HUES64 (cell line): ENCODE measurements at regions not wholly inside any gene's neighbourhood (a gene's known extent, or its start where the extent isn't known, plus 50 kb on each side); places are given as distances from the start of the nearest gene placed in this dataset.

ENCODE experiments used
- H3K27ac ChIP-seq: 2 replicates; pipeline ENCODE4 v1.7.0; 2013; ENCODE audit warnings: low read depth, low read length, inconsistent platforms
- H3K27me3 ChIP-seq: 2 replicates; pipeline ENCODE4 v1.6.1; 2013; ENCODE audit warnings: mild to moderate bottlenecking, low read length; ENCODE audit not compliant: insufficient read depth
- H3K36me3 ChIP-seq: 2 replicates; pipeline ENCODE4 v1.6.1; 2013; ENCODE audit warnings: mild to moderate bottlenecking, low read length; ENCODE audit not compliant: insufficient read depth
- H3K4me1 ChIP-seq: 2 replicates; pipeline ENCODE4 v1.6.1; 2013; ENCODE audit warnings: mild to moderate bottlenecking, low read length, moderate library complexity; ENCODE audit not compliant: insufficient read depth
- H3K4me3 ChIP-seq: 2 replicates; pipeline ENCODE4 v1.5.1; 2013; ENCODE audit warnings: mild to moderate bottlenecking, low read length, moderate library complexity
- H3K9ac ChIP-seq: 2 replicates; pipeline ENCODE4 v1.6.1; 2013; ENCODE audit warnings: mild to moderate bottlenecking, low read depth, low read length
- H3K9me3 ChIP-seq: 2 replicates; pipeline ENCODE4 v1.6.1; 2013; ENCODE audit warnings: low read depth, low read length; ENCODE audit not compliant: insufficient read depth
- WGBS: fragments of 150-250, 120-280 bp; methylation state at CpG from one replicate; pipeline ENCODE4 v1.1.7; 2013; ENCODE audit warnings: missing lambda C conversion rate; 5-methylcytosine and 5-hydroxymethylcytosine counted together

DNA sequence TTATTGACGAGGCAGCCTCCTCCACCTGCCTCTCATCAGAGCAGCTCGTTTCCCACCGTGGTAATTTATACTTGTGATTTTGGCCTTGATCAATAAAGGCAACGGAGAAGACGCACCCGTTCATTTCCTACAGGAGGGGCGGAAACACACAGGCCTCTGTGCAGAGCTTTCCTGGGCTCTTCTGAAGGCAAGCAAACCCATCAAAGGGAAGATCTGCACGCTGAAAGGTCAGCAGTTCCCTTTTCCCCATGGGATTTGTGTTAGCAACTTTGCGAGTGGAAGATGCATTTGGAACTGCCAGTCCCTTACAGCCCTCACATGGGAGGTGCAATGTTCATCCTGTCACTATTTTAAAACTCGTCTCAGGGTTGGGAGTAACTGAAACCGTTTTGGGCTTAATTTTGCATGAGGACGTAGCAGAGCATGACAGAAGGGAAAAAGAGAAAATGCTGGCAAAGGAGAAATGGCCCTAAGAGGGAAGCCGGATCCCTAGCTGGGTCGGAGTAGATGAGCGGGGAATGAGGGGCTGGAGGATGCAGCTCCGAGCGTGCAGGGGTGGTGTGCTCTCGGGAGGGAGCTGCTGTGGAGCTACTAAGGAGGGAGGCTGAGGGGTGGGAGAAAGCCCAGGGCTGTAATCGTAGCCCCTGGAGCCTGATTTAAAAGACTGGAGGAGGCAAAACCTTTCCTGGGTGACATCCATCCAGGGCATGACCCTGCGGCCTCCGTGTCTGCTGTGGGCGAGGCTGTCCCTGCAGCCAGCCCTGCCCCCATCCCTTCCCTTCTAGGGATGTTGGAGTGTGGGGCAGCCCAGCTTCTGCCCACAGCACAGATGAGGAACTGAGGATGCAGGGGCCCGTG lies 111.1 kb upstream of the FAM20C start:
- 89% methylated on average over 23 of the region's 23 CpGs for WGBS
- no peaks in the 10 kb centered on the region for H3K9me3 ChIP-seq

DNA sequence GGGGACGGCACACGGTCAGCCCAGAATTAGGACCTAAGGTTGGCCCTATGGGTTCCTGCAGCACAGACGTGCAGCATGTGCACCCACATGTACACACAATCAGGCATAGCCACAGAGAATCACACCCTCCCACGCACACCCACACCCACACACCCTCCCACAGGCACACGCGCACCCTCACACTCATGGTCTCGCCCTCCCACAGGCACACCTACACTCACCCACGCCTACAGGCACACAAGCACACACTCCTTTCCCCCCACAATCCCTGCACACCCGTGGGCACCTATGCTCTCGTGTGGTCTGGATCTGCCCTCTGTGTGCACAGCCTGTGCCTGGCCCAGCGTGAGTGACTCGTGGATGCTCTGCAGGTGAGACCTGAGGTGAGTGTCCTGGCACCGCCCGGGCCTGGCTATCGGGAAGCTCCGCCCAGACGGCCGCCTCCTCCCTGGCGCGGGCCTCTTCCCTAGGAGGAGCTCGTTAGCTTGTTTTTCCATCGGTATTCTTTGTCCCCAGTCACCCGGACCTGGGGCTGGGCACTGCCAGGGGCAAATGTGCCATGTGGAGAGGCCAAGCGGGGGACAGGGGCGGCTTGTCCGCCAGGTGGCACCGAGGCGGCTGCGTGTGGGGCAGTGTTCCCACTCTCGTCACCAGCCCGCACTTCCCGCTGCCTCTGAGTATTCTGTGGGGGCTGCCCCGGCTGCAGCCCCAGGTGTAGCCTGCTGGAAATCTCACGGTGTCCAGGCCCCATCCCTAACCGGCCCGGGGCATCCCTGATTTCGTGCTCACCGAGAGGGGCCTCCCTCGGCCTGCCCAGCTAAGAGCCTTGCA lies 110.2 kb upstream of the FAM20C start:
- WGBS, result 69% methylated on average over 39 of the region's 39 CpGs
- no peak overlapping the region for H3K27ac ChIP-seq
- no peaks in the 10 kb centered on the region for H3K9me3 ChIP-seq
- no peaks in the 10 kb centered on the region for H3K36me3 ChIP-seq
- no peak overlapping the region for H3K4me3 ChIP-seq
- H3K27me3 ChIP-seq, result no peaks in the 10 kb centered on the region
- H3K4me1 ChIP-seq, result 0 out of 2 replicates have a peak, but pooled peaks cover 6% of the 10 kb centered on the region
- H3K9ac ChIP-seq, result no peak overlapping the region

More for the DNA sequence above, 111.1 kb upstream of the FAM20C start:
- Histone ChIP-seq H3K27ac (no peak overlapping the region), H3K4me1 (0 out of 2 replicates have a peak, but pooled peaks cover 6% of the 10 kb centered on the region), H3K36me3 (no peaks in the 10 kb centered on the region), H3K4me3 (no peak overlapping the region), H3K9ac (no peak overlapping the region), H3K27me3 (no peaks in the 10 kb centered on the region)

DNA sequence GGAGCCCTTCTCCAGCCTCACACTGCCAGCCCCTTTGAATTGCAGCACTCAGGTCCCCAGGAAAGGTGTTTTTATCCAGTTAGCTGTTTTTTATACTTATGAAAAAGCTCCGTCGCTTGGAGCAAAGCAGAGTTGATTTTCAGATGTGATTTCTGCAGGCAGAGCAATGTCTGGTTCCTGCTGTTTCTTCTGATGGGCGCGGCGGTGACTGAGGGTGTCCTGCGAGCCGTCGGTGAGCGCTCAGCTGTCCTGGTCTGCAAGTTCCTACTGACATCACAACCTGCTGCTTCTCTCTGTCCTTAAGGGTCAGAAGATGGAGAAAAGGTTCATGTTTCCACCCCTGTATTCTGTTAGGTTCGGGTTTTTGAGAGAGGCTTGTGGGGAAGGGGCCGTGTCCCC lies 109.6 kb upstream of the FAM20C start:
- H3K9me3 ChIP-seq, result no peaks in the 10 kb centered on the region
- H3K27me3 ChIP-seq, result no peaks in the 10 kb centered on the region
- WGBS, result 93% methylated on average over 11 of the region's 11 CpGs

DNA sequence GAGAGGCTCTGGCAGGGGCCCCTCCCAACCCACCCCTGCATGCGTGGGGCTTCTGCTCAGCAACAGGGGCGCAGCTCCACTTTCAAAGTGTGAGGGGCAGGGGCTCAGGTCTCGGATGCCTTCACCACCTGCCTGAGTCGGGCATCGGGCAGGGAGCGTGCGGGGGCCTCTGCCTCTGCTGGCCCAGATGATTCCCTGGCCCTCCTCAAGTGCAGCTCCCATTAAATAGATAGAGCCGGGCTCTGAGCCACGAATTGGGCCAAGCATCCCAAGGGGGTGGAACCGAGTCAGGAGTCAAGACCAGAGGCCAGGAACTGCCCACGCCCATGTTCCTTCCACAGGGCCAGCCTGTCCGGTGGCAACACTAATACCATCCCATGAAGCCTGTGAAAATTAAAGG lies 108.9 kb upstream of the FAM20C start:
- Histone ChIP-seq H3K27ac (no peak overlapping the region), H3K9me3 (no peaks in the 10 kb centered on the region), H3K36me3 (no peaks in the 10 kb centered on the region), H3K4me3 (no peak overlapping the region), H3K9ac (no peak overlapping the region), H3K27me3 (no peaks in the 10 kb centered on the region), H3K4me1 (0 out of 2 replicates have a peak, but pooled peaks cover 6% of the 10 kb centered on the region)
- 93% methylated on average over 12 of the region's 12 CpGs for WGBS

More for the DNA sequence above, 109.6 kb upstream of the FAM20C start:
- H3K9ac ChIP-seq, result no peak overlapping the region
- H3K4me1 ChIP-seq, result 0 out of 2 replicates have a peak, but pooled peaks cover 6% of the 10 kb centered on the region
- no peak overlapping the region for H3K4me3 ChIP-seq
- H3K27ac ChIP-seq, result no peak overlapping the region
- H3K36me3 ChIP-seq, result no peaks in the 10 kb centered on the region

DNA sequence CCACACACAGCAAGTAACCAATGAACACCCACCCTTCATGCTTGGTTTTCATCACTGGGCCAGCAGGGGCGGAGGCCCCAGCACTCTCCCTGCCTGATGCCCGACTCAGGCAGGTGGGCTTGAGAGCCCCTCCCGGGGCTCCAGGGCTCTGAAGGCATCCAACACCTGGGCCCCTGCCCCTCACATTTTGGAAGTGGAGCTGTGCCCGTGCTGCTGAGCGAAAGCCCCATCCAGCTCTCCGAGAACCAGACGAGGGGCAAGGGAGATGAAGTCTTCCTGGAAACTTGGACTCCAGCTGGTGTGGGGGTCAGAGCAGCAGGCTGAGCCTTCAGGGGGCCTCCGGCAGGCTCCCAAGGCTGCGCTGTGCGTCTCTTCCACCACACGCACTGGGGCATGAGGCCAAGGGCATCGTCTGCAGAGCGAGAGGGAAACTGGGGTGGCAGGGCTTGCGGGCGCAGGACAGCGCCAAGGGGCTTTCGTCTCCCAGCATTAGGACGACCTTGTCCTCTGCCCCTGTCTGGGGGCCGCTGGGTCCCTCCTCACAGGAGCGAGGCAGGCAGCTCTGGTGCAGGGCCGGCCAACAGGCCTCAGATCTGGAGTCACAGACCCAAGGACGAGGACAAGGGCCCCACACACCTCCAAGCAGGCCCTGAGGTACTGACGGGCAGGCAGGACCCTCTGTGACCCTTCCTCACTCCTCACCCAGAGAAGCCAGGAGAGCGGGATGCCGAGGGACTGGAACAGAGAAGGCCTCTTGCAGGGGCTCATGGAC lies 108.3 kb upstream of the FAM20C start:
- Histone ChIP-seq H3K4me3 (no peak overlapping the region), H3K9ac (no peak overlapping the region)
- 95% methylated on average over 25 of the region's 25 CpGs for WGBS

DNA sequence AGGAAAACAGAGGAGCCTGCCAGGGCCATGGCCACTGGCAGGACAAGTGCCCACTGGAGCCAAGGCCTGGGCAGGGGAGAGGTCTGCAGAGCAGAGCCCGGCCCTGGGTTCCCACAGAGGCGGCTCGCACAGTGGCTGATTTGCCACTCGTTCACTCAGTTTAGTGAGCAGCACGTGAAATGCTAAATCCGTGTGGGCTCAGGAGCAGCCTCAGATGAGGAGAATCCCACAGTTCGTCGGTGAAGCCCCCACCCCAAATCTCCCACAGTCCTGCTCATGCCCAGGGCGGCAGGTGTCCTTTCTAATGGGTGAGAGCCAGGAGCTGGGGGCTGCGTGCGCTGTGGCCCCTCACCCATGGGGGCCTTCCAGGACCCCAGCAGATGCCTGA lies 107.7 kb upstream of the FAM20C start:
- Histone ChIP-seq H3K4me3 (no peak overlapping the region), H3K27ac (no peak overlapping the region), H3K4me1 (0 out of 2 replicates have a peak, but pooled peaks cover 6% of the 10 kb centered on the region), H3K36me3 (no peaks in the 10 kb centered on the region), H3K27me3 (no peaks in the 10 kb centered on the region), H3K9ac (no peak overlapping the region), H3K9me3 (no peaks in the 10 kb centered on the region)
- WGBS, result 94% methylated on average over 11 of the region's 11 CpGs

More for the DNA sequence above, 108.3 kb upstream of the FAM20C start:
- Histone ChIP-seq H3K9me3 (no peaks in the 10 kb centered on the region), H3K36me3 (no peaks in the 10 kb centered on the region), H3K27ac (no peak overlapping the region), H3K27me3 (no peaks in the 10 kb centered on the region), H3K4me1 (0 out of 2 replicates have a peak, but pooled peaks cover 6% of the 10 kb centered on the region)

DNA sequence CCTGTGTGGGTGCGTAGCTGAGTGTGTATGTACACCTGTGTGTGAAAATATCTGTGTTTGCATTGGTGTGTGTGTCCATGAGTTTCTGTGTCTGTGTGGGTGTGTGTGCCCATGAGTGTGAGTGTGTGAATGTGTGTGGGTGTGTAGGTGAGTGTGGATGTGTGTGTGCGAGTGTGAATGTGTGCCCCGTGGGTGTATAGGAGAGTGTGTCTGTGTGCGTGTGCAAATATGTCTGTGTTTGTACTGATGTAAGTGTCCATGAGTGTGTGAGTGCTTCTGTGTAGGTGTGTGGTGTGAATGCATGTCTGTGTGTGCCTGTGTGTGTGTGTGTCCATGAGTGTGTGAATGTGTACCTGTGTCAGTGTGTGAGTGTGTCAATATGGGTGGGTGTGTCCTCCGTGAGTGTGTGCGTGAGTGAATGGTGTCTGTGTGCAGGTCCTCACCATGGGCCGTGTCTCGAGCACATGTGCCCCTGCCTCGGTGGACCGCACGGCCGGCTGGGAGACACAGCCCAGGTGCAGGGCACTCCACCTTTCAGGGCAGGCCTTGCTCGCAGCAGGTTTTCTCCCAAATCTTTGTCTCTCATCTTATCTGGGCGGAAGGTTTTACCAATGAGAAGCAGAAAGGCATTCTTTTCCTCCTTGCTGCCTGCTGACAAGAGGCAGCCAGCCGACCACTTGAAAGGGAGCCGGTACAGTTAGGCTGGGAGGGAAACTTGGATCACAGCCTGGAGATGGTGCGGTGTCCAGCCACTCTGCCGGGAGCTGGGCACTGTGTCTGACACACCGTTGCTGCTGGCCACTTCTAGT lies 107.1 kb upstream of the FAM20C start:
- Histone ChIP-seq H3K4me1 (peaks cover 7% of the 10 kb centered on the region; the same call in 1 of the 2 replicates), H3K4me3 (no peak overlapping the region), H3K9me3 (no peaks in the 10 kb centered on the region), H3K9ac (no peak overlapping the region), H3K27me3 (no peaks in the 10 kb centered on the region), H3K27ac (no peak overlapping the region), H3K36me3 (no peaks in the 10 kb centered on the region)
- 92% methylated on average over 19 of the region's 19 CpGs for WGBS

DNA sequence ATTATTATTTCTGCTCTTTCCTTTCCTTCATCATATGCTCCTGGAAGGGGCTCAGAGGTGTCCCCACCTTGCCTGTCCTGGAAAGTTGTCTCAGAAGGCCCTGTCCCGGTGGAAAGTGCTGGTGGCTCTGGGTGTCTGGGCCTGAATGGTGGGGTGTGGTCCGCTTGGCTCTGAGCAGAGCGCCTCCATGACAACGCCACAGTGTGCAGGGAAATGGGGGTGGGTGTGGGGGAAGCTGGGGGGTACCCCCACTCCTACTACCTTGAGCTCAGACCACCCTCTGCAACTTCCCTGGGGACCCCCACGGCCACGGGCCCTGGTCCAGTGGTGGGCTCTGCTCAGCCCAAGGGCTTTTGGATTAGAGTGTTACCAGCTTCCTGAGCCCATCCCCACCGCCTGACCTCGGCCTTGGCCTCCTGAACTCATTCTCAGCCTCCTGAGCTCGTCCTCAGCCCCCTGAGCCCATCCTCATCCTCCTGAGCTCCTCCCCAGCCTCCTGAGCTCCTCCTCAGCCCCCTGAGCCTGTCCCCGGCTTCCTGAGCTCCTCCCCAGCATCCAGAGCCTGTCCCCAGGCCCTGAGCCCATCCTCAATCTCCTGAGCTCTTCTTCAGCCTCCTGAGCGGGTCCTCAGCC lies 106.4 kb upstream of the FAM20C start:
- no peak overlapping the region for H3K27ac ChIP-seq
- no peaks in the 10 kb centered on the region for H3K27me3 ChIP-seq
- H3K36me3 ChIP-seq, result no peaks in the 10 kb centered on the region
- H3K4me1 ChIP-seq, result peaks cover 13% of the 10 kb centered on the region; the same call in 1 of the 2 replicates
- 90% methylated on average over 10 of the region's 11 CpGs for WGBS
- no peak overlapping the region for H3K9ac ChIP-seq
- H3K9me3 ChIP-seq, result no peaks in the 10 kb centered on the region
- H3K4me3 ChIP-seq, result no peak overlapping the region

DNA sequence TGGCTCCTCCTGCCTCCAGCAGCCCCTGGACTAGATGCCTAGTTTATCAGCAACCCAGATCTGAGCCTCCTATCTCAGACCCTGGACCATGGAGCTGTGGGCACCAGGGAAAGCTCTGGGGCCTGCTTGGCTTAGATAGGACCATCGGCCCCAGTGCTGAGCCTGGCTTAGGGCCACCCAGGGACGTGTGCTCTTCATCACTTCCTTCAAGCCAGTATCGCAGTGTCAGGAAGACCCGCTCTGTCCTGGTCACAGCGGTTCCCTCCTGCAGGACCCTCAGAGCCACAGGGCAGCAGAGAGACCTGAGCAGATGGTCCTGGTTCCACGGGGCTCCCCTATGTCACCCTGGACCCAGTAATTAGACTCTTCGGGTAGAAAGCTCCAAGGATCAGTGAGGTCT lies 105.7 kb upstream of the FAM20C start:
- Histone ChIP-seq H3K9me3 (no peaks in the 10 kb centered on the region), H3K9ac (no peak overlapping the region), H3K36me3 (no peaks in the 10 kb centered on the region), H3K27ac (no peak overlapping the region), H3K4me1 (peaks cover 16% of the 10 kb centered on the region), H3K27me3 (no peaks in the 10 kb centered on the region), H3K4me3 (no peak overlapping the region)
- 91% methylated on average over 7 of the region's 7 CpGs for WGBS

DNA sequence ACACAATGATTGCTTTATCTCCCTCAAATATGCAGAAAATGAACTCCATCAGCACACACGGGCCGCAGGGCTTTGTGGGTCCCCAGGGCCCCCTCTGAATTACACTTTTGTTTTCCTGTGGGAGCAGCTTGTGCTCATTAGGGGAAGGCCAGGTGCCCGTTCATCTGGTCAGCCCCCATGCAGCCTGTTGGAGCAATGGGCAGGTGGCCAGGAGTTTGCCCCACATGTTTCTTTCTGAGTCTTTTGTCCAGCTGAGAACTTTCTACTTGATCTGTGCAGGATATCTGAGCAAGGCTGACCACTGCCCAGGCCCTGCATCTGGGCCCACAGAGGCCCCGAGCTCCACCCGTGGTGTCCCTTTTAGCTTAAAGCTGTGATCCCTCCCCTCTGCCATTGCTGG lies 105.3 kb upstream of the FAM20C start:
- no peaks in the 10 kb centered on the region for H3K36me3 ChIP-seq
- WGBS, result 93% methylated on average over 5 of the region's 5 CpGs
- no peak overlapping the region for H3K9ac ChIP-seq
- H3K9me3 ChIP-seq, result no peaks in the 10 kb centered on the region
- H3K4me3 ChIP-seq, result no peak overlapping the region
- H3K4me1 ChIP-seq, result peaks cover 20% of the 10 kb centered on the region
- no peak overlapping the region for H3K27ac ChIP-seq
- H3K27me3 ChIP-seq, result no peaks in the 10 kb centered on the region
